B cell (primary cell): ENCODE measurements at regions not wholly inside any gene's neighbourhood (a gene's known extent, or its start where the extent isn't known, plus 50 kb on each side); places are given as distances from the start of the nearest gene placed in this dataset.

Source experiments
- CTCF ChIP-seq: fragments of 200-600 bp; IDR thresholded peaks from one replicate; pipeline ENCODE4 v1.8.0; 2022; ENCODE audit warnings: antibody characterized with exemption, mild to moderate bottlenecking
- EZH2 ChIP-seq: IDR thresholded peaks from 2 replicates; pipeline ENCODE4 v1.6.1; 2012; ENCODE audit warnings: borderline replicate concordance, low read depth, mild to moderate bottlenecking, moderate library complexity, low read length; ENCODE audit not compliant: insufficient read depth, poor library complexity, severe bottlenecking

- TF ChIP-seq EZH2, result no peak
- no peak for TF ChIP-seq CTCF
These were observed 399.9 kb downstream of the ELAVL2 start for GRCh38 chr9:23426144-23426543.
